NCI-H526 treated with DMSO at 0.1 percent for 48 hours (cell line): ENCODE measurements at regions not wholly inside any gene's neighbourhood (a gene's known extent, or its start where the extent isn't known, plus 50 kb on each side); places are given as distances from the start of the nearest gene placed in this dataset.
"Not testable (repeated sequence)": the region's sequence is repeated elsewhere in the genome, so short reads cannot be mapped to it uniquely, and the experiment has no call there.

Experiments used
- DNase-seq: peaks from one replicate; lab custom pipeline; 2025; lab: John Stamatoyannopoulos, UW

GRCh38 chr14:106712513-106712912, 1186.1 kb downstream of the TMEM121 start:
- DNase-seq: not testable (repeated sequence)

- DNase-seq: not testable (repeated sequence)
These were observed 1188.4 kb downstream of the TMEM121 start for GRCh38 chr14:106714446-106715428.

- DNase-seq: not testable (repeated sequence)
These were observed 1191.2 kb downstream of the TMEM121 start for GRCh38 chr14:106717544-106717943.

GRCh38 chr14:106719880-106720279, 1193.5 kb downstream of the TMEM121 start:
- not testable (repeated sequence) for DNase-seq

GRCh38 chr14:106721926-106722325, 1195.5 kb downstream of the TMEM121 start:
- not testable (repeated sequence) for DNase-seq

GRCh38 chr14:106722813-106723687, 1196.7 kb downstream of the TMEM121 start:
- not testable (repeated sequence) for DNase-seq

- DNase-seq: not testable (repeated sequence)
These were observed 1201.6 kb downstream of the TMEM121 start for GRCh38 chr14:106727962-106728361.

- no peak for DNase-seq
These were observed 1202.2 kb downstream of the TMEM121 start for GRCh38 chr14:106728611-106729010.

GRCh38 chr14:106729551-106729950, 1203.2 kb downstream of the TMEM121 start:
- DNase-seq: no peak

- no peak for DNase-seq
These were observed 1207.4 kb downstream of the TMEM121 start for GRCh38 chr14:106733771-106734170.

GRCh38 chr14:106737021-106737420, 1210.6 kb downstream of the TMEM121 start:
- DNase-seq: no peak

- no peak for DNase-seq
These were observed 1211.7 kb downstream of the TMEM121 start for GRCh38 chr14:106738075-106738474.

- not testable (repeated sequence) for DNase-seq
These were observed 1212.3 kb downstream of the TMEM121 start for GRCh38 chr14:106738598-106739258.

- DNase-seq: not testable (repeated sequence)
These were observed 1214.9 kb downstream of the TMEM121 start for GRCh38 chr14:106741086-106741827.

GRCh38 chr14:106745016-106745767, 1218.8 kb downstream of the TMEM121 start:
- DNase-seq: not testable (repeated sequence)

GRCh38 chr14:106750089-106750488, 1223.7 kb downstream of the TMEM121 start:
- DNase-seq: not testable (repeated sequence)

GRCh38 chr14:106753751-106754150, 1227.4 kb downstream of the TMEM121 start:
- not testable (repeated sequence) for DNase-seq

GRCh38 chr14:106757444-106757843, 1231.1 kb downstream of the TMEM121 start:
- DNase-seq: not testable (repeated sequence)

- not testable (repeated sequence) for DNase-seq
These were observed 1235.8 kb downstream of the TMEM121 start for GRCh38 chr14:106761886-106762816.
